HG03460 (cell line): ENCODE measurements at regions not wholly inside any gene's neighbourhood (a gene's known extent, or its start where the extent isn't known, plus 50 kb on each side); places are given as distances from the start of the nearest gene placed in this dataset.
"Not testable (repeated sequence)": the region's sequence is repeated elsewhere in the genome, so short reads cannot be mapped to it uniquely, and the experiment has no call there.

Experiments used
- ATAC-seq: cut with Tn5 transposase; IDR thresholded peaks from one replicate; pipeline ENCODE4 v1.9.1; 2021; ENCODE audit not compliant: unreplicated experiment

DNA sequence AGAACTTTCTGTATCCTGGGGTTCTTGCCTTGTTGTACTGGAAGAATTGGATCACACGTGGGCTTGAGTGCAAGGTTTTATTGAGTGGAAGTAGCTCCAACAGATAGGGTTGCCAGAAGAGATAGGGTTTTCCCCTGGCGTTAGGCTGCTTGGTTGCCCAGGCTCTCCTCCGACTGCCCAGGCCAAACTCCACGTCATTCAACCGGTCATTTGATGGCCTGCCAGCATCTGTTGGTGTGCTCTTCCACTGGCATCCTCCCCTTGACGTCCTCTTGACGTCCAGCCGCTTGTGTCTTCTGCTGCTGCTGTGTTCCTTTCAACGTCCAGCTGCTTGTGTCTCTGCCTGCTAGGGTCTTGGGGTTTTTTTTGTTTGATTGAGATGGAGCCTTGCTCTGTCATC, 111.2 kb upstream of the XIST start:
- ATAC-seq = no peak

DNA sequence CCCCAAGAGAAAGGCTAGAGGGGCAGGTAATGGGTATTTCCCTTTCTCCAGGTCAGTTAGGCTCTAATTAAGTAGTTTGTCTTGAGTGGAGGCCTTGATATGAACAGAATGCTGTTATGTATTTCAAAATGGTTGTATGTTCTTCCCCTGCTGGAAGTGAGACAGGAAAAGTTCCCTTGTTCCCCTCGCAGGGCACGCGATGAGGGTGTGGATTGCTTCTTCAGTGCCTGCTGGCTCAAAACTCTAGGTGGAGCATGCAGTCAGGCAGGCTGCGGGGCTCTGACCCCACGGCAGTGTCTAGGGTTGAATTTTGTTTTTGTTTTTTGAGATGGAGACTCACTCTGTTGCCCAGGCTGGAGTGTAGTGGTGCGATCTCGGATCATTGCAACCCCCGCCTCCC, 110.4 kb upstream of the XIST start:
- ATAC-seq = no peak

DNA sequence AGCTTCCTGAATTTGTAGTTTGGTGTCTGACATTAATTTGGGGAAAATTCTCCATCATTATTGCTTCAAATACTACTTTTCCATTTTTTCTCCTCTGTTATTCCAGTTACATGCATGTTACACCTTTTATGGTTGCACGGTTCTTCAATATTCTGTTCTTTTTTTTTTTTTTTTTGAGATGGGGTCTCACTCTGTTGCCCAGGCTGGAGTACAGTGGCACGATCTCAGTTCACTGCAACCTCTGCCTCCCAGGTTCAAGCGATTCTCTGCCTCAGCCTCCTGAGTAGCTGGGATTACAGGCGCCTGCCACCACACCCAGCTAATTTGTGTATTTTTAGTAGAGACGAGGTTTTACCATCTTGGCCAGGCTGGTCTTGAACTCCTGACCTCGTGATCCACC, 109.4 kb upstream of the XIST start:
- not testable (repeated sequence) for ATAC-seq

DNA sequence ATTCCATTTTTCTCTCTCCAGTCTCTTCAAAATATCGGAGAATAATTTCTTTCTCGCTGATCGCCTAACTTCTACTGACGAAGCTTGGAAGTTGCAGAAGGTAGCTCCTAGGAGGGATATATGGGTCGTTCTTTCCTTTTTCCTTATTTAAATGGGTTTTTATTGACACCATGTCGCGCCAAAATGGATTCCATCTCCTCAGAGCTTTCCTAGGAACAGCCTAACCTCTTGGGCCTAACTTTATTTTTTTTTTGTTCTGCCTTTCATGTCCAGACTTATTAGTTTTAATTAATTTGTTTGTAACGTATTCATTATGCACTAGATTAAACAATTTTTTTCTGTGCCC, 92.0 kb upstream of the XIST start:
- ATAC-seq = no peak

DNA sequence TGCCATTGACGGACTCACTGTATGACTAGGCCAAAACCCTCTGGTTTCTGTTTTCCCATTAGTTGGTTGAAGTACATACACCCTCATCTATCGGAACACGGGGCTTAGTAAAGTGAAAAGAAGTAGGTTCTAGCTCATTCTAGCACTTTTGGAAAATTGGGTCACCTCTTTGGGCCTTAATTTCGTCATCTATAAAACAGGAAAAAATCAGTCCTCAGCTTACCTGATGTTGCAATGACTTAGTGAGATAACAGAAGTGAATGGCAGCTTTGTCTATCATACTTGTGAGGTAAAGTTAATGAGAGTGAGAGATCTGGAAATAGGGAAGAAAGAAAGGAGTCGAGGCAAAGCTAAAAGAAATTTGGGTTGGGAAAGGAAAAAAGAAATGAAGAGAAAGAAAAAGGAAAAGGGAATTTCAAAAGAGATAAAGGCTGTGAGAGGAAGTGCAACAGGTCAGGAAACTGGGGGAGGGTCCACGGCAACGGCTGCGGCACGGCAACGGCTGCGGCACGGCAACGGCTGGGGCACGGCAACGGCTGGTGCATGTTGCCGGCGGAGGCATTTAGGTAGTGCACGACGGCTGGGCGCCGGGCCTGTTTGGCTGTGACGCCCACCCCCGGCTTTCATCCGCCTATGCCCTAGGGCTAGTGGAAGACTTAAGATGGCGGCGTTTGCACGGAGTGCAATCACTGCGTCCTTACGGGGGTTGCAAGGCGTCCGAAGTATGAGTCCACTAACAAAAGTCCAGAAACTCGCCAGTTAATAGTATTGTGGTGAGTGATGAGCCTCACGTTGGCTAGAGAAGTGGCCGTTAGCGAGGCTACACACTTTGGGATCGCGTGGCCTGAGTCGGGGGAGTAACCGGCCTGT, 91.4 kb upstream of the XIST start:
- ATAC-seq = peak; percentile 99

DNA sequence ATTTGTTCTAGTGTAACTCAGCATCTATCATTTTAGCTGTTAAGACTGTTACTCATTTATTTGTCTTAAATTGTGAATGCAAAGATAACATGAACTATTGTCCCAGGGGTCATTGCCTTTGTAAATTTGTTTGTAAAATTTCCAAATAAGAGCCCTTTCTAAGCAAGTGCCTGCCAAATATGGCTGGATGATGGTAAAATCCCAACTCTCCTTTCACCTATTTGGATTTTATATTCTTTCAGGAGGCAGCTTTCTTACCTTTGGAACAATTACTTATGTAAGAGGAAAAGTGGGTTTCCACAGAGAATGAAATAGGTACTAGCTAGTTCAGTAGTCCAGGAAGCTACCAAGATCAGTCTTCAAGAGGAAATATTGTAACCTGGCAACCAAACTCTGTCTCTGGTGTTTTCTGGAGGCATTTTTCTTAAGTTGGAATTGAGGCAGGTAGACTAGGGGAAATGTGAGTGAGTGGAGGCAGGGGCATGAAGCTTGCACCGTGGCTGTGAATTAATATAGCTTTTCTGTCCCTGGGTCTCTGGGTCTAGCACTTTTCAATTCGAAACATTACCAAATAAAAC, 88.5 kb upstream of the XIST start:
- no peak for ATAC-seq

DNA sequence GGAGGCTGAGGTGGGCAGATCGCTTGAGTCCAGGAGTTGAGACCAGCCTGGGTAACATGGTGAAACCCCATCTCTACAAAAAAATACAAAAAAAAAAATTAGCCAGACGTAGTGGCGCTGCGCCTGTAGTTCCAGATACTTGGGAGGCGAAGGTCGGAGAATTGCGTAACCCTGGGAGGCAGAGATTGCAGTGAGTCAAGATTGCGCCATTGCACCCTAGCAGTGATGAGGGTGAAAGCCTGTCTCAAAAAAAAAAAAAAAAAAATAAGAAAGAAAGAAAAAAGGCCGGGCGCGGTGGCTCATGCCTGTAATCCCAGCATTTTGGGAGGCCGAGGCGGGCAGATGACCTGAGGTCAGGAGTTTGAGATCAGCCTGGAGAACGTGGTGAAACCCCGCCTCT, 85.3 kb upstream of the XIST start:
- not testable (repeated sequence) for ATAC-seq

DNA sequence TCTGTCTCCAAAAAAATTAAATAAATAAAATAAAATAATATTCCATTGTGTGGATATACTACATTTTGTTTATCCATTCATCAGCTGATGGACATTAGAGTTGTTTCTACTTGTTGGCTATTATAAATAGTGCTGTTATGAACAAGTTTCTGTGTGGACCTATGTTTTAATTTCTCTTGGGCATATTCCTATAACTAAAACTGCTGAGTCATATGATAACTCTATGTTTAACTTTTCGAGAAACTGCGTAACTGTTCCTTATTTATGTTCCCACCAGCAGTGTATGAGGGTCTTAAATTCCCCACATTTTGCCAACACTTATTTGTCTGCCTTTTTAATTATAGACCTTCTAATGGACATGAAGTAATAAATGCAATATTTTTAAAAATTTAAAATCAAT, 80.0 kb upstream of the XIST start:
- no peak for ATAC-seq

DNA sequence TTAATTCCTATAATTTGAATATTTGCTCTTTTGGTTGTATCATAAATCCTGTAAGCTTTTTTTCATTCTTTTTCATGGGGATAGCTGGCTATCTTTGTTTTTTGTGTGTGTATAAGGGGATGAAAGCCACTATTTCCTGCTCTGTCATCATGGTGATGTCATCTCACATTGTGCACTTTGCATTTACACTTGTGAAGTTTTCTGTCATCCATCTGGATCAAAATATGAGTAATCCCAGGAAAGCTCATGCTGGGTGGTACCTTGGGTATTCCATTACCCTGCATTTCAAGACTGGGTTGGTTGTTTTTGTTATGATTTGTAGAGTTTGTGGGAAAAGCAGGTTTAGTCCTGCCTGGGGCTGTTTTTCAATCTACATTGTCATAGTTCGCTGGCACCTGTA, 77.8 kb upstream of the XIST start:
- no peak for ATAC-seq

DNA sequence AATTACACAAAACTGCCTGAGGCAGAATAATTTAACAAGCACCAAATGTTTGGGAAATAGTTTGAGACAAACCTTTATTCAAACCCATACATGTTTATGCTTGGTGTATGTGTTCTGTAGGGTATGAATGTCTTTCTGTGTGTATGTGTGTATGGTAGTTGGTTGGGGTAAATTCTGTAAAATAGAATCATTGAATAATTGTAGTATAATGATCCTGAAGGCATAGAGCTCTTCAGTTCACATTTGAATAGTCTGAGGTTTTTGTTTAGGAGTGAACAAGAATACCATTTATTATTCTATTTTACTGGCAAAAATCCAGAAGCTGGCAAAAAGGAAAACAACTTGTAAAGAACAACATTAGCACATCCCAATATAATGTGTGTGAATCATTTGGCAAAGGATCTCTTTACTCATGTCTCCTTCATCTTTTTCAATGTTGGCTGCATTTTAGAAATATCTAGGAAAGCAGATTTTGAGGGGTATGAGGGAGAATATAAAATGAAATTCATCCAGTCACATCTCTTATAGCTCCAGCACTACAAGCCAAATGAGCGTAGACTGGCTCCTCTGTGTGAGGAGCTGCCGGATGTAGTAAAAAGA, 70.4 kb upstream of the XIST start:
- no peak for ATAC-seq

DNA sequence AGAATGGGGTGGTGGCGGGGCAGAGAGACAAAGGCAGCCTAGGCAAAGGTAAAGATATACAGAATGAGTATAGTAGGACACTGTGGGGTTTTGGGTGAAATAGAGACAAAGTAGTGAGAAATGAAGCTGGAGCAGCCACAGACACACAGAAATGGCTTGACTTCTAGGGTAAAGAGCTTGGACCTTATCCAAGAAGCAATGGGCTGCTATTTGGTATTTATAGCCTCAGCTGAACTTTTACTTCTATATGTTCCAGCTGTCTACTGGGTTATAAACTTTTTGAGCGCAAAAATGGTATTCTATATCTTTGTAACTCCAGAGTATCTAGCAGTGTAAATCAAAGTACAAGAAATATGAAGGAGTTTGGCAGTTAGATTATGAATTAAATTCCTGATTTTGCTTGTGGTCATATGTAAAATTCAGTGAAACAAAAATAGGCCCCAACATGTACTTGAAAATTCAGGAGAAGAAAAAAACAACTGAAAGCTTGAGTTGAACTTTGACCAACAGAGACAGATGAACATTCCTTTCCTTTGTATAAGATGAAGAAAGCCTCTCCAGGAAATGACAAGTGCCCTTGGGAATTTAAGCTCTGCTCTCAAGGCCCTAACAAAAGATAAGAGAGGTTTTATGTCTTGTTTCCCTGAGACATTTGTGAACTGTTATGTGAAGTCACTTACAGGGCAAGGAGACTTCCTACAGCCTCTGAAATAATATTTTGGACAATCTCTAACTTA, 64.6 kb upstream of the XIST start:
- ATAC-seq = no peak

DNA sequence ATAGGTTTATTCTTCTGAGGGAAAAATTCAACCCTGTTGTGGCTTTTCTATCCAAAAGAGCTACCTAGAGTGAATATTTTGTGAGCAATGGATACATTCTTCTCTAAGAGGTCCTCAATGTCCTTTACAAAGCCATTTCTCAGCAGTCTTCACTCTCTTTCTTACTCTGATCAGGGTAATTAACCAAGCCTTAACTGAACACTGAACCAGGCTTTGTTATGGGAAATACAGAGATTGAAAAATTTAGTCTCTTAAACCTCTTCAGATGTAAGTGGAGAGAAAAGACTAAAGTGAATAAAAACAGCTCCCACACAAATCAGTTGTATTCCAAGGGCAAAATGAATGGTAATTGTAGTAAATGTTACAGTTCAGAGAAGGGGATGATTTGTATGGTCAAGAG, 64.0 kb upstream of the XIST start:
- no peak for ATAC-seq

DNA sequence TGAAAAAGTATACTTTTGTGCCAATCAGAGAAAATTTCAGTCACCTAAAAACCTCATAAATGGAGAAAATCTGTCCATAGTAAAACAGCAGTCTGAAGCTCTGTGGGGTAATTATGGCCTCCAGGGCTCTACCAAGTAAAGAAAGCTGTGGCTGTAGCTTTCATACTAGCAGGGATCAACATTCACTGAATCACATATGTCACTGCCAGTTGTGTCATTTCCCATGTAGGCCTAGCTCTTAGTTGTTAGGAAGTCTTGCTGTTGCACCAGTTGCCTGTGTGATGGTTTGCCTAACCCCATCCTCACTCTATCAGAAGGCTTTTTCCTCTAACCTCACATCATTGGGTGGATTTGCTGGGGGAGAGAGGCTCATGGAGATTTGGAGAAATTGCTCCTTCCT, 62.3 kb upstream of the XIST start:
- ATAC-seq = not testable (repeated sequence)

DNA sequence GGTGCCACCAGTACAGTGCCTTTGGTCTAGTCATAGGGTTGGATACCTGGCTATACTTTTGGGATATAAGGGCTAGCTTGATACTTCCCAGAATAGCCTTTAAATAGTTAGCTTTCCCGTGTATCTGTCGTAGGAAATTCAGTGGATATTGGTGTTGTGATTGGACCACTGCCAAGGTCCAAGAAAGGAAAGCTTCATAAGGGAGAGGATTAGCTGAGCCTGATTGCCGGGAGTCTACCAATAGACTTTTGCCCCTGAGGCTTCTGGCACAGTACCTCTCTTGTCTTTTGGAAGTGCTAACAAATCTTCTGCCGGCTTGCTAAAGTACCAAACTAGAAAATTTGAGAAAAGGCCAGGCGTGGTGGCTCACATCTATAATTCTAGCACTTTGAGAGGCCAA, 61.1 kb upstream of the XIST start:
- no peak for ATAC-seq

DNA sequence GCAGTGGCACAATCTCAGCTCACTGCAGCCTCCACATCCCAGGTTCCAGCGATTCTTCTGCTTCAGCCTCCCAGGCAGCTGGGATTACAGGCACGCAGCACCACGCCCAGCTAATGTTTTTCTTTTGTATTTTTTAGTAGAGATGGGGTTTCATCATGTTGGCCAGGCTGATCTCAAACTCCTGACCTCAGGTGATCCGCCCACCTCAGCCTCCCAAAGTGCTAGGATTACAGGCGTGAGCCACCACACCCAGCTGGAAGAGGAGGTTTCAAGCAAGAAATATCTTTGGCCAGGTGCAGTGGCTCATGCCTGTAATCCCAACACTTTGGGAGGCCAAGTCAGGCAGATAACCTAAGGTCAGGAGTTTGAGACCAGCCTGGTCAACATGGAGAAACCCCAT, 59.4 kb upstream of the XIST start:
- ATAC-seq = not testable (repeated sequence)

DNA sequence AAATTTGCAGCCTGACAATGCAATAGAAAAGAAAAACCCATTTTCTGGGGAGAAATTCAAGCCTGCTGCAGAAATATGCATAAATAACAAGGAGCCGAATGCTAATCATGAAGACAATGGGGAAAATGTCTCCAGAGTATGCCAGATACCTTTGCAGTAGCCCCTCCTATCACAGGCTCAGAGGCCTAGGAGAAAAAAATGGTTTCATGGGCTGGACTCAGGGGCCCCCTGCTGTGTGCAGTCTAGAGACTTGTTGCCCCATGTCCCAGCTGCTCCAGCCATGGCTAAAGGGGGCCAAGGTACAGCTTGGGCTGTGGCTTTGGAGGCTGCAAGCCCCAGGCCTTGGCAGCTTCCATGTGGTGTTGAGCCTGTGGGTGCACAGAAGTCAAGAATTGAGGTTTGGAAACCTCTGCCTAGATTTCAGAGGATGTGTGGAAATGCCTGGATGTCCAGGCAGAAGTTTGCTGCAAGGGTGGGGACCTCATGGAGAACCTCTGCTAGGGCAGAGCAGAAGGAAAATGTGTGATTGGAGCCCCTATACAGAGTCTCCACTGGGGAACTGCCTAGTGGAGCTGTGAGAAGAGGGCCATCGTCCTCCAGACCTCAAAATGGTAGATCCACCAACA, 53.3 kb upstream of the XIST start:
- not testable (repeated sequence) for ATAC-seq

DNA sequence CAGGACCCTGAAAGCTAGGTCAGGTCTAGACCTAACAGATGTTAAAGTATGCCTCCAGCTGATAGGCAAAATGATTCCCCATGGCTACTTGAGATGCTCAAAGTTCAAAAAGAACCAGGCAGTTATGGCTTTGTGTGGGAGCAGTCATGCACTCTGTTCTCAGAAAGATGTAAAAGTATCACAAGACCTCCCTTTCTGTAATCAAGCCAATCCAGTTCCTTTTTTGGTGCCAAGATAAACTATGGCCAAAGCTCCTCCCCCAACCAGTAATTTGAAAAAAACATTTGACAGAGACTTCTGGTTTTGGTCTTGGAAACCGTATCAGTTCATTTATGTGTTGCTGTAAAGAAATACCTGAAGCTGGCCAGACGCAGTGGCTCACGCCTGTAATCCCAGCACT, 51.4 kb upstream of the XIST start:
- ATAC-seq = no peak
